NT2/D1 (cell line): ENCODE measurements at regions not wholly inside any gene's neighbourhood (a gene's known extent, or its start where the extent isn't known, plus 50 kb on each side); places are given as distances from the start of the nearest gene placed in this dataset.

Experiments used
- SUZ12 ChIP-seq: IDR thresholded peaks from 2 replicates; pipeline ENCODE4 v1.6.1; 2011; ENCODE audit not compliant: insufficient read length, insufficient read depth; ENCODE audit errors: extremely low read depth
- ZNF274 ChIP-seq: IDR thresholded peaks from 2 replicates; pipeline ENCODE4 v1.6.1; 2011; ENCODE audit warnings: mild to moderate bottlenecking, low read depth, low read length

DNA sequence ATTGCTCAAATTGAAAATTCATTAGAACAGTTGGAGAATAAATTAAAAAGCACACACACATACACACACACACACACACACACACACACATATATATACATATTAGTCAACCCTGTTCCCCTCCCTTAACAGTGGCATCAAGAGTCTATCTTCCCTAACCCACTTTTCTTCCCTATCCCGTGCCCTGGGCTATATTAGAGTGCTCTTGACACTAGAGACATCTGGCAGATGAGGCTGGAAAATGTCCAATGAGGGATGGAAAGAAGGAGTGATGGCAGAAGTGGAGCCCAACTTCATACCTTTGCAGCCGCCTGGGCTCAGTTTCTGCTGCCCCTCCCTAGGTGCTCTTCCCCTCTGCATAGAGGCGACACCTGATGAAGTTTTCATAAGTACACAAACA, 172.4 kb upstream of the NUDT4 start:
- no peak for TF ChIP-seq ZNF274
- TF ChIP-seq SUZ12, result no peak
